HG03135 (cell line): ENCODE measurements at regions not wholly inside any gene's neighbourhood (a gene's known extent, or its start where the extent isn't known, plus 50 kb on each side); places are given as distances from the start of the nearest gene placed in this dataset.

Experiments
- ATAC-seq: cut with Tn5 transposase; IDR thresholded peaks from one replicate; pipeline ENCODE4 v1.9.1; 2021; ENCODE audit warnings: mild to moderate bottlenecking, moderate library complexity; ENCODE audit not compliant: unreplicated experiment

- ATAC-seq: no peak
Measured at GRCh38 chr5:174229514-174230370, 184.2 kb downstream of the NSG2 start.

- ATAC-seq: no peak
Measured at GRCh38 chr5:174231956-174232487, 186.5 kb downstream of the NSG2 start.

GRCh38 chr5:174234388-174234787, 188.9 kb downstream of the NSG2 start:
- ATAC-seq: no peak

- no peak for ATAC-seq
Measured at GRCh38 chr5:174235221-174236011, 189.9 kb downstream of the NSG2 start.

GRCh38 chr5:174236070-174236469, 190.6 kb downstream of the NSG2 start:
- no peak for ATAC-seq

GRCh38 chr5:174239718-174240117, 194.2 kb downstream of the NSG2 start:
- ATAC-seq: no peak

GRCh38 chr5:174242573-174242972, 197.1 kb downstream of the NSG2 start:
- no peak for ATAC-seq

GRCh38 chr5:174243904-174244303, 198.4 kb downstream of the NSG2 start:
- no peak for ATAC-seq

GRCh38 chr5:174245516-174246075, 200.1 kb downstream of the NSG2 start:
- ATAC-seq: no peak

- ATAC-seq: no peak
Measured at GRCh38 chr5:174246743-174247142, 201.2 kb downstream of the NSG2 start.

GRCh38 chr5:174247301-174247700, 201.8 kb downstream of the NSG2 start:
- ATAC-seq: no peak

GRCh38 chr5:174251305-174252000, 205.9 kb downstream of the NSG2 start:
- ATAC-seq: no peak

- ATAC-seq: no peak
Measured at GRCh38 chr5:174252121-174252520, 206.6 kb downstream of the NSG2 start.

GRCh38 chr5:174259696-174260420, 214.4 kb downstream of the NSG2 start:
- ATAC-seq: no peak

GRCh38 chr5:174271316-174271715, 225.8 kb downstream of the NSG2 start:
- ATAC-seq: no peak

- no peak for ATAC-seq
Measured at GRCh38 chr5:174272671-174273070, 227.2 kb downstream of the NSG2 start.

- ATAC-seq: peak; percentile 89
Measured at GRCh38 chr5:174273325-174273724, 227.8 kb downstream of the NSG2 start.

- ATAC-seq: no peak
Measured at GRCh38 chr5:174275959-174276358, 230.5 kb downstream of the NSG2 start.

- no peak for ATAC-seq
Measured at GRCh38 chr5:174281089-174281760, 235.7 kb downstream of the NSG2 start.

GRCh38 chr5:174281855-174282254, 236.3 kb downstream of the NSG2 start:
- no peak for ATAC-seq
